ENCODE measurements at regions not wholly inside any gene's neighbourhood (a gene's known extent, or its start where the extent isn't known, plus 50 kb on each side); places are given as distances from the start of the nearest gene placed in this dataset.

DNA sequence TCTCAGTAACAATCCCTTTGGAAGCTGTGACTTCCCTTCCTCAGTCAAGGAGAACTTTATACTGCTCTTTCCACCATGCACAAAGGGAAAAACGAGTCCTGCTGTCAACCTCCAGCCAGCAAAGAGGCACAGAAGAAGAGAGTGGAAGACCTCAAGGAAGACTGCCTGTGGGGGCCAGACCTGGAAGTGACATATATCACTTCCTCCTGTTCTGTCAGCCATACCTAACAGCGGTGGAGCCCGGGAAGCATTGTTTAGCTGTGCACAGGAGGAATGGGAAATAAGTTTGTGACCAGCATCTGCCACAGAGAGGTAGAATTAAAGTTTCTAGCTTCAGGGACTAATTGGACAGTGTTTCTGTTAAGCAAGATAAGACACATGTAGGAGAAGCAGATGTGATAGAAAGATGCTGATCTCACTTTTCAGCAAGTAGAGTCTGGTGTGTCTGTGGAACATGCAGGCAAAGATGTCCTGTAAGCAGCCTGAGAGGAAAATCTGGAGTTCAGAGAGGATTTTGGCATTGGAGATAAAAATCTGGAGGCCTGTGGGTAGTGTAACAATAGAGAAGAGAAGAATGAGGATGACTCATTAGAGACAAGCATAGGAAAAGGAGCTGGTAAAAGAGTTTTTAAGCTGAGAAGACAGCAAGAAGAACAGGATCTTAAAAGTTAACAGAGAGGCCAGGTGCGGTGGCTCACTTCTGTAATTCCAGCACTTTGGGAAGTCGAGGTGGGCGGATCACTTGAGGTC lies 141.6 kb upstream of the CPSF6 start:
- TF ChIP-seq, protein P1, sequence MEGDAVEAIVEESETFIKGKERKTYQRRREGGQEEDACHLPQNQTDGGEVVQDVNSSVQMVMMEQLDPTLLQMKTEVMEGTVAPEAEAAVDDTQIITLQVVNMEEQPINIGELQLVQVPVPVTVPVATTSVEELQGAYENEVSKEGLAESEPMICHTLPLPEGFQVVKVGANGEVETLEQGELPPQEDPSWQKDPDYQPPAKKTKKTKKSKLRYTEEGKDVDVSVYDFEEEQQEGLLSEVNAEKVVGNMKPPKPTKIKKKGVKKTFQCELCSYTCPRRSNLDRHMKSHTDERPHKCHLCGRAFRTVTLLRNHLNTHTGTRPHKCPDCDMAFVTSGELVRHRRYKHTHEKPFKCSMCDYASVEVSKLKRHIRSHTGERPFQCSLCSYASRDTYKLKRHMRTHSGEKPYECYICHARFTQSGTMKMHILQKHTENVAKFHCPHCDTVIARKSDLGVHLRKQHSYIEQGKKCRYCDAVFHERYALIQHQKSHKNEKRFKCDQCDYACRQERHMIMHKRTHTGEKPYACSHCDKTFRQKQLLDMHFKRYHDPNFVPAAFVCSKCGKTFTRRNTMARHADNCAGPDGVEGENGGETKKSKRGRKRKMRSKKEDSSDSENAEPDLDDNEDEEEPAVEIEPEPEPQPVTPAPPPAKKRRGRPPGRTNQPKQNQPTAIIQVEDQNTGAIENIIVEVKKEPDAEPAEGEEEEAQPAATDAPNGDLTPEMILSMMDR (conservative IDR thresholded peaks at IDR 0.05; ENCODE audit: control insufficient read depth, insufficient read depth, low read depth, low read length), result no peak
- DNase-seq (ENCODE audit: low read depth), result peak; percentile 51
- no peak overlapping the region for H3K4me3 ChIP-seq (ENCODE audit: control insufficient read depth, low read depth, low read length)

DNA sequence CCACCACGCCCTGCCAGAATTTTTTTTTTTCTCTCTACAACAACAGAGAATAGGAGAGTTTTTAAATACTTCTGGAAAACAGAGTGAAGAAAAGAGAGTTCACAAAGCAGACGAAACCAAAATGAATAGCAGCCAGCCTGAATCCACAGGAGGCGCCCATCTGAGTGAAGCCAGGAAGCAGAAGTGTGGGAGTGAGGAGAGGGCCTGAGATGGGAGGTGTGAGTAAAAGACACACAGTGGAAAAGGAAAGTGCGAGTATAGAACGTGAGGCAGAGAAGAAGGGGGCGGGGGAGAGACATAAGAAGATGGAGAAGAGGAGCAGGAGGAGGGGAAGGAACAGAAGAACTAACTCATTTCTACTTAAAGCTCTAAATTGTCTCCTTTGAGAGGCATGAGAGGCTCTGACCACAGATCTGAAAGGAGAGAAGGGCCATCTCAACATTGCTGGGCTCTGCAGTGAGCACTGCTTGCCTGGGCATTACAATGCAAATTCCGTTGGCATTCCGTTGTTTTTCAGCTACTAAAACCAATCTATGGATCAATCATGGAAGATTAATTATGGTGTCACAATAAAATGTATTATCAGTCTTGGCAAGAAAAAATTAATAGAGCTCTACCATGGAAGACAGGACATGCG lies 140.1 kb upstream of the CPSF6 start:
- DNase-seq (ENCODE audit: low read depth), result no peak
- TF ChIP-seq, protein P1 (conservative IDR thresholded peaks at IDR 0.05; ENCODE audit: control insufficient read depth, insufficient read depth, low read depth, low read length), result no peak
- no peak overlapping the region for H3K4me3 ChIP-seq (ENCODE audit: control insufficient read depth, low read depth, low read length)

DNA sequence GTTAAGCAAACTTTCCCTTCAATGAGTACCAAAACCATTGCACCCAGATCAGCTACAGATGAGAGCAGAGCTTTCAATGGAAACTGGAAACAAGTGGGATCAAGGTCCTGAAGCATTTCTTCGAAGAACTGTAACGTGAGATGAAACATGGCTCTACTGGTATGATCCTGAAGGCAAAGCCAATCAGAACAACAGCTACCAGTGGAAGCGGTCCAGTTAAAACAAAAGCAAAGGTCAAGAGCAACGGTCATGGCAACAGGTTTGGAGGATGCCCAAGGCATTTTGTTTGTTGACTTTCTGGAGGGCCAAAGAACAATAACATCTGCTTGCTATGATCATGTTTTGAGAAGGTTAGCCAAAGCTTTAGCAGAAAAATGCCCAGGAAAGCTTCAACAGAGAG lies 137.9 kb upstream of the CPSF6 start:
- TF ChIP-seq, protein P1 (conservative IDR thresholded peaks at IDR 0.05; ENCODE audit: control insufficient read depth, insufficient read depth, low read depth, low read length), result no peak
- no peak overlapping the region for H3K4me3 ChIP-seq (ENCODE audit: control insufficient read depth, low read depth, low read length)
- peak; percentile 86 for DNase-seq (ENCODE audit: low read depth)

DNA sequence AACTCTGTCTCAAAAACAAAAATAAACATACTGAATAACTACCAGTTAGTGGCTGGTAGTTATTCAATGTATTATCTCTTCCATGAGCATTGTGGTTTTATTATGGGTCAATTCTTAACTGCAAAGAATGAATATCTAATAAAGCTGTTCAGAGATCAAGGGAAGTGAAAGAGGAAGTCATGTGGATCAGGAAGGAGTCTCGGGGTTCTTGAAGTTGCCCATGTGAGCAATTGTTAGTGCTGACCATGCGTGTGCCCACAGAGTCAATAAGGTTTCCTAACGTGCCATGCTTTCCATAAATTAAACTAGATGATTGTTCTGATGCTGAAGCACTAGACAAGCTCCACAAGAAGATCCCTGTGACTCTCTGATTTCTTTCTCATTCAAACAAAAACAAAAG lies 136.5 kb upstream of the CPSF6 start:
- TF ChIP-seq, protein P1 (conservative IDR thresholded peaks at IDR 0.05; ENCODE audit: control insufficient read depth, insufficient read depth, low read depth, low read length), result no peak
- DNase-seq (ENCODE audit: low read depth), result no peak
- H3K4me3 ChIP-seq (ENCODE audit: control insufficient read depth, low read depth, low read length), result no peak overlapping the region

DNA sequence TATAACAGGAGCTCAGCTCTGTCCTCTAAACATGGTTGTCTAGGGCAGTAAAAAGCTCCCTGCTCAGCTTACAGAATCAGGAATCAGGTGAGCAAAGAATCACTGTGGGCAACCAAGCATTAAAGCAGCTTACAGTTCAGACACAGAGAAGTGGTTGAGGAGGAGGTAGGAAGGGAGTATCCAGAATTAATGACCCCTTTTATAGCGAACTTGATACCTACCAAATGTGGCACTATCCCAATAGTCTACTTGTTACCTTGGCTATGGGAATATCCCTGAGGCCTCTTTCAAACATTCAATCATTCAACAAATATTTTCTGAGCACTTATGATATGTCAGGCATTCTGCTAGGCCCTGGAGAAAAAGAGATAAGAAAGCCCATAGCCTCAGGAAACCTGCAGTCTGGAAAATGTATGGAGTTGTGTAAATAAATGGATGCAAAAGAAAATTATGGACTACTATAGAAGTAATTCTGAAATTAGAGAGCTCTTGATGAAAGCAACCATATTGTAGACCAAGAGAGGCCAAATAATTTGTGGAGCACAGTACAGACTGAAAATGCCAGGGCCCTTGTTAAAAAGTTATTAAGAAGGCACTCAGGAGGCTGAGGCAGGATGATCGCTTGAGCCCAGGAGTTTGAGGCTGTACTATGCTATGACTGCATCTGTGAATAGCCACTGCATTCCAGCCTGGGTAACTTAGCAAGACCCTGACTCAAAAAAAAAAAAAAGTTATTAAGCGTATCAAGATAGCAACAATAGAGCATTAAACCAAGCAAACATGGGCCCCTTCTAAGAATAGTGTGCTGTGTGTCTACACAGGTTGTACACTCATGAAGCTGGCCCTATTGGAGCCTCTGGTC lies 134.0 kb upstream of the CPSF6 start:
- H3K4me3 ChIP-seq (ENCODE audit: control insufficient read depth, low read depth, low read length), result no peak overlapping the region
- no peak for DNase-seq (ENCODE audit: low read depth)
- TF ChIP-seq, protein P1 (conservative IDR thresholded peaks at IDR 0.05; ENCODE audit: control insufficient read depth, insufficient read depth, low read depth, low read length), result no peak

DNA sequence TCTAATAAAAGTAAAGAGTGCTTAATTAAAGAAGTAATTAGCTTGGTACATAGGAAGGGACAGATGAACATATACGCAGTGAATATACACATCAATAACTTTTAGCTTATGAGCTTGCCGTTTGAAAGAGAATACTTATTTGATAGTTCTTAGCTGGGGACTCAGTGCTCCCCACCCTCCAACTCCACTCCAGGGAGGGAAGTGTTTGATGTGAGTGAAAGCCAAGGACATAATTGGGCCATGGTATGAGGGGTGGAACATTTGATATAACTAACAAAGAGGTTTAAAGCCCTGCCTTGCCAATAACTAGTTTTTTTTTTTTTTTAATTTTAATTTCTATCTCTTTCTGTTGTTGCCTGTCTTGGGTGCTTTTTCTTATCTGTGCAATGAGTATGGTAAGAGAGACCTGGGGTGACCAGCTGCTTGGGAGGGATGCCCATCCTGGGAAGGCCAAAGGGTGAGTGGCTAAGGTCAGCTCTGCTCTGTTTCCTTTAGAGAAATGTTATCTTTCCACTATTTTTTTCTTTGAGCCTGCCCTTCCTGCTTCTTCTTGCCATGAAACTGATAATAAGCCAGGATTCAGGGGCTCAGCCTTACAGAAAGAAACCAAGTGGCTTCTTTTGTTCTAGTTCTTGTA lies 132.8 kb upstream of the CPSF6 start:
- TF ChIP-seq, protein P1 (conservative IDR thresholded peaks at IDR 0.05; ENCODE audit: control insufficient read depth, insufficient read depth, low read depth, low read length), result no peak
- DNase-seq (ENCODE audit: low read depth), result no peak
- H3K4me3 ChIP-seq (ENCODE audit: control insufficient read depth, low read depth, low read length), result no peak overlapping the region
